NT2/D1 (cell line): ENCODE measurements at regions not wholly inside any gene's neighbourhood (a gene's known extent, or its start where the extent isn't known, plus 50 kb on each side); places are given as distances from the start of the nearest gene placed in this dataset.

Experiments
- SUZ12 ChIP-seq: IDR thresholded peaks from 2 replicates; pipeline ENCODE4 v1.6.1; 2011; ENCODE audit not compliant: insufficient read length, insufficient read depth; ENCODE audit errors: extremely low read depth
- YY1 ChIP-seq: IDR thresholded peaks from 2 replicates; pipeline ENCODE4 v1.6.1; 2011; ENCODE audit not compliant: insufficient read length, insufficient read depth

DNA sequence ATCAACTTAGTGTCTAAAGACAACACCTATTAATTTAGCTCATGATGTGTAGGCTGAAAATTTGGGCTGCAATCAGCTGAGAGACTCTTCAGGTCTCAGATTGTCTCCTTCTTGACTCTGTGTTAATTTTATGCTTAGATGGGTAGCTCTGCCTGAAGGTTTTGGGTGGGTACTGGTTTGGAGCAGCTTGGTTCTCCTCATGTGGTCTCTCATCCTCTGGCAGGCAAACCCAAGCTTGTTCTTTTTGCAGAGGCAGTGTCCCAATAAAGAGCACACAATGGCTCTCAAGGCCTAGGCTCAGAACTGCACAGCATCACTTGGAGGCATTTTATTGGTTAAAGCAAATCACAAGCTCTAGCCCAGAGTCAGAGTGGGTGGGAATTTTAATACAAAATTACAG is 280.6 kb downstream of the BTBD3 start:
- TF ChIP-seq YY1 (no peak), SUZ12 (no peak)
